ENCODE measurements at regions not wholly inside any gene's neighbourhood (a gene's known extent, or its start where the extent isn't known, plus 50 kb on each side); places are given as distances from the start of the nearest gene placed in this dataset.

DNA sequence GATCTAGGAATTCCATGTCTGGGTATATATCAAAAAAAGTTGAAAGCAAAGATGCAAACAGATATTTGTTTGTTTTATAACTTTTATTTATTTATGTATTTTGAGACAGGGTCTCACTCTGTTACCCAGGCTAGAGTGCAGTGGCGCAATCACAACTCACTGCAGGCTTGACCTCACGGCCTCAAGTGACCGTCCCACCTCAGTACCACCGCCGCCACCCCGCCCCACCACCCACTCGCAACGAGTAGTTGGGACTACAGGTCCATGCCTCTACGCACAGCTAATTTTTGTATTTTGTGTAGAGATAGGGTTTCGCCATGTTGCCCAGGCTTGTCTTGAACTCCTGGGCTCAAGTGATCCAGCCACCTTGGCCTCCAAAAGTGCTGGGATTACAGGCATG is 66.5 kb upstream of the KTN1 start:
- TF ChIP-seq, protein P1, sequence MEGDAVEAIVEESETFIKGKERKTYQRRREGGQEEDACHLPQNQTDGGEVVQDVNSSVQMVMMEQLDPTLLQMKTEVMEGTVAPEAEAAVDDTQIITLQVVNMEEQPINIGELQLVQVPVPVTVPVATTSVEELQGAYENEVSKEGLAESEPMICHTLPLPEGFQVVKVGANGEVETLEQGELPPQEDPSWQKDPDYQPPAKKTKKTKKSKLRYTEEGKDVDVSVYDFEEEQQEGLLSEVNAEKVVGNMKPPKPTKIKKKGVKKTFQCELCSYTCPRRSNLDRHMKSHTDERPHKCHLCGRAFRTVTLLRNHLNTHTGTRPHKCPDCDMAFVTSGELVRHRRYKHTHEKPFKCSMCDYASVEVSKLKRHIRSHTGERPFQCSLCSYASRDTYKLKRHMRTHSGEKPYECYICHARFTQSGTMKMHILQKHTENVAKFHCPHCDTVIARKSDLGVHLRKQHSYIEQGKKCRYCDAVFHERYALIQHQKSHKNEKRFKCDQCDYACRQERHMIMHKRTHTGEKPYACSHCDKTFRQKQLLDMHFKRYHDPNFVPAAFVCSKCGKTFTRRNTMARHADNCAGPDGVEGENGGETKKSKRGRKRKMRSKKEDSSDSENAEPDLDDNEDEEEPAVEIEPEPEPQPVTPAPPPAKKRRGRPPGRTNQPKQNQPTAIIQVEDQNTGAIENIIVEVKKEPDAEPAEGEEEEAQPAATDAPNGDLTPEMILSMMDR (IDR thresholded peaks at IDR 0.05 in 2 of 3, conservative IDR thresholded peaks at IDR 0.05 in 1 of 3; ENCODE audit: borderline replicate concordance in 1 of 3, insufficient read depth in 1 of 3, low read depth in 2 of 3, low read length in 2 of 3): no peak
- TF ChIP-seq POLR2A (IDR thresholded peaks at IDR 0.05; ENCODE audit: borderline replicate concordance, extremely low read depth, insufficient read depth, insufficient read length) (no peak), TCF7L2 (IDR thresholded peaks at IDR 0.05; ENCODE audit: borderline replicate concordance, extremely low read depth, insufficient read depth, insufficient read length) (no peak), EZH2 (IDR thresholded peaks at IDR 0.05) (no peak), POLR2AphosphoS5 (IDR thresholded peaks at IDR 0.05; ENCODE audit: low read depth, low read length) (no peak), RAD21 (IDR thresholded peaks at IDR 0.05; ENCODE audit: low read depth) (no peak)
- TF ChIP-seq, protein P2, sequence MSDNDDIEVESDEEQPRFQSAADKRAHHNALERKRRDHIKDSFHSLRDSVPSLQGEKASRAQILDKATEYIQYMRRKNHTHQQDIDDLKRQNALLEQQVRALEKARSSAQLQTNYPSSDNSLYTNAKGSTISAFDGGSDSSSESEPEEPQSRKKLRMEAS (IDR thresholded peaks at IDR 0.05): no peak
